ENCODE measurements at regions not wholly inside any gene's neighbourhood (a gene's known extent, or its start where the extent isn't known, plus 50 kb on each side); places are given as distances from the start of the nearest gene placed in this dataset.

DNA sequence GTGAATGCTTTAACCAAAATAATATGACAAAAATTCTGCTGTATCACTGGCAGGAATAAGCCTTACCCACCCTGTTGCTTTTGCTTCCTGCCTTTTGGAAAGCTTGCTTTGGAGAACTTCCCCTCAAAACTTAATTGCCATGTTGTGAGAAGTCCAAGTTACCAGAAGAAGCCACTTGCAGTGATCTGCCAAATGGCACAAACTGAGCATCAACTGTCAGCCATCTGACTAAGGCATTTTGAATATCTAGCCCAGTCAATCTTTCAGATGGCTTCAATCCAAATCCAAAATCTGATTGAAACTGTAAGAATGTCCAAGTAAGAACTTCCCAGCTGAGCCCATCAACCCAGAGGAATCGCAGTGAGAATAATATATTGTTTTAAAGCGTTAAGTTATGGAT, 216.5 kb upstream of the ZC3H15 start:
- TF ChIP-seq, protein P1, sequence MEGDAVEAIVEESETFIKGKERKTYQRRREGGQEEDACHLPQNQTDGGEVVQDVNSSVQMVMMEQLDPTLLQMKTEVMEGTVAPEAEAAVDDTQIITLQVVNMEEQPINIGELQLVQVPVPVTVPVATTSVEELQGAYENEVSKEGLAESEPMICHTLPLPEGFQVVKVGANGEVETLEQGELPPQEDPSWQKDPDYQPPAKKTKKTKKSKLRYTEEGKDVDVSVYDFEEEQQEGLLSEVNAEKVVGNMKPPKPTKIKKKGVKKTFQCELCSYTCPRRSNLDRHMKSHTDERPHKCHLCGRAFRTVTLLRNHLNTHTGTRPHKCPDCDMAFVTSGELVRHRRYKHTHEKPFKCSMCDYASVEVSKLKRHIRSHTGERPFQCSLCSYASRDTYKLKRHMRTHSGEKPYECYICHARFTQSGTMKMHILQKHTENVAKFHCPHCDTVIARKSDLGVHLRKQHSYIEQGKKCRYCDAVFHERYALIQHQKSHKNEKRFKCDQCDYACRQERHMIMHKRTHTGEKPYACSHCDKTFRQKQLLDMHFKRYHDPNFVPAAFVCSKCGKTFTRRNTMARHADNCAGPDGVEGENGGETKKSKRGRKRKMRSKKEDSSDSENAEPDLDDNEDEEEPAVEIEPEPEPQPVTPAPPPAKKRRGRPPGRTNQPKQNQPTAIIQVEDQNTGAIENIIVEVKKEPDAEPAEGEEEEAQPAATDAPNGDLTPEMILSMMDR (IDR thresholded peaks at IDR 0.05): no peak
- no peak for TF ChIP-seq EZH2 (IDR thresholded peaks at IDR 0.05; ENCODE audit: borderline replicate concordance, insufficient read depth, low read depth, low read length, poor library complexity, severe bottlenecking)
